Common myeloid progenitor, CD34-positive (primary cell): ENCODE measurements at regions not wholly inside any gene's neighbourhood (a gene's known extent, or its start where the extent isn't known, plus 50 kb on each side); places are given as distances from the start of the nearest gene placed in this dataset.

Experiments
- CTCF ChIA-PET: fragments of 350-600 bp; sonication (Branson Sonifier 250); formaldehyde crosslinking; loops from one replicate; lab custom pipeline; 2021; ENCODE audit warnings: antibody characterized with exemption; lab: Charles Lee
- POLR2A ChIA-PET: fragments of 350-600 bp; sonication (Branson Sonifier 250); formaldehyde crosslinking; loops from one replicate; lab custom pipeline; 2021; ENCODE audit warnings: antibody characterized with exemption; lab: Charles Lee
- DNase-seq, 3 donors: peaks; one replicate each; pipeline versions ENCODE4 v3.0.0 to v3.0.0-alpha.2; 2013
- H3K27ac ChIP-seq, 2 experiments: 1 replicate in 1 of 2; 2 replicates in 1 of 2; pipeline ENCODE4 v1.7.0; 2013; ENCODE audit warnings: inconsistent platforms in 2 of 2, low read length in 2 of 2, mild to moderate bottlenecking in 2 of 2, low read depth in 1 of 2, moderate library complexity in 1 of 2; ENCODE audit not compliant: severe bottlenecking in 2 of 2, insufficient read depth in 1 of 2, poor library complexity in 1 of 2
- H3K27me3 ChIP-seq, 5 experiments: replicated peaks in 2 of 5; 1 replicate in 3 of 5; 2 replicates in 2 of 5; pipeline versions ENCODE4 v1.6.1 to v1.7.0; 2013; ENCODE audit warnings: low read length in 4 of 5, mild to moderate bottlenecking in 2 of 5, moderate library complexity in 2 of 5, inconsistent platforms in 1 of 5; ENCODE audit not compliant: insufficient read depth in 5 of 5, control insufficient read depth in 4 of 5
- H3K36me3 ChIP-seq, 4 experiments: 1 replicate in 2 of 4; 2 replicates in 2 of 4; pipeline versions ENCODE4 v1.6.1 to v1.7.0; 2013; ENCODE audit warnings: low read length in 3 of 4, control low read depth in 1 of 4, mild to moderate bottlenecking in 1 of 4; ENCODE audit not compliant: control insufficient read depth in 4 of 4, insufficient read depth in 4 of 4
- H3K4me1 ChIP-seq, 4 experiments: 1 replicate in 3 of 4; 2 replicates in 1 of 4; pipeline versions ENCODE4 v1.6.1 to v1.7.1; 2013; ENCODE audit warnings: low read length in 3 of 4, mild to moderate bottlenecking in 3 of 4, control low read depth in 1 of 4, inconsistent platforms in 1 of 4, moderate library complexity in 1 of 4; ENCODE audit not compliant: control insufficient read depth in 4 of 4, insufficient read depth in 4 of 4; ENCODE audit errors: control extremely low read depth in 1 of 4
- H3K4me3 ChIP-seq, 7 experiments: 1 replicate in 4 of 7; 2 replicates in 3 of 7; pipeline versions ENCODE4 v1.5.1 to v1.7.0; 2013; ENCODE audit warnings: mild to moderate bottlenecking in 7 of 7, low read length in 6 of 7, moderate library complexity in 6 of 7, inconsistent platforms in 2 of 7, low read depth in 2 of 7, control low read depth in 1 of 7; ENCODE audit not compliant: insufficient read depth in 4 of 7, control insufficient read depth in 1 of 7; ENCODE audit errors: extremely low read depth in 1 of 7
- H3K9me3 ChIP-seq, 5 experiments: 1 replicate in 4 of 5; 2 replicates in 1 of 5; pipeline versions ENCODE4 v1.6.1 to v1.7.1; 2013; ENCODE audit warnings: low read length in 4 of 5, mild to moderate bottlenecking in 2 of 5, inconsistent platforms in 1 of 5, low read depth in 1 of 5, moderate library complexity in 1 of 5; ENCODE audit not compliant: control insufficient read depth in 4 of 5, insufficient read depth in 2 of 5; ENCODE audit errors: control extremely low read depth in 1 of 5
- WGBS: methylation state at CpG from one replicate; pipeline ENCODE4 v1.1.5; 2013; ENCODE audit not compliant: insufficient coverage; 5-methylcytosine and 5-hydroxymethylcytosine counted together

DNA sequence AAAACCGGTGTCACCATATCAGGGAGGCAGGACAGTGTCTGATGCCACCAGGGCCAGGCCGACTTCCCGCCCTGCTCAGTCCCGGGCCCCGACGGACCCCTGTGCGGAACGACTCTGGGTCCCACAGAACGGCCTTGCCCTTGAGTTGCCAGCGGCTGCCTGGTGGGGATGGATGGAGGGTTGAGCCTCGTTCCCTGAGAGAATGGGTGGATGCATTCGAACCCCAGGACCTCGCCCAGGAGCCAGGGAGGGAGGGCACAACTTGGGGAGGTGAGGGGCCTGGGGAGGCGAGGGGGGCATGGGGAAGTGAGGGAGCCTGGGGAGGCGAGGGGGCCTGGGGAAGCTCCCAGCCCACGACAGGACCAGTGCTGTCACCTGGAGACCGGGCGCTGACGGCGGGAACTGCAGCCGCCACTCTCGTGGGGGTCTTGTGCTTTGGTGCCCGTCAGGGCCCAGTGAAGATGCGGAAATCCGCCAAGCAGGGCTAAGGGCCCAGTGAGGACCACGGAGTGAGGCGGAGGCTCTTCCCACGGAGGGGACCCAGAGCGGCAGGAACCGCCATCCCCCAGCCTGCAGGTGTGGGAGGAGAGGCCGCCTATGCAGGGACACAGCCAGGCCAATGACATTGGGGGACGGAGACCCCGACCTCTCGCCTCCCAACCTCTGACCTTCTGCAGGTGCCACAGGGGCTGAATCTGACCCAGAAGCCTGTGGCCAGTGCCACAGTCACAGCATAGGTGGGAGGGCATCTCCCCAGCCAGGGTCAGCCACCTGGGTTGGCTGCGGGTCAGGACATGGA, 74.4 kb upstream of the GALNT9 start:
- POLR2A ChIA-PET, result no interaction called here
- no peaks in the 10 kb centered on the region for H3K36me3 ChIP-seq
- WGBS, result 85% methylated on average over 32 of the region's 35 CpGs
- no peaks in the 10 kb centered on the region for H3K4me1 ChIP-seq
- H3K4me3 ChIP-seq, result no peak overlapping the region
- CTCF ChIA-PET, result no interaction called here
- DNase-seq, result no peak
- peaks cover 0 to 71% (median 13%) of the 10 kb centered on the region in 5 experiments for H3K27me3 ChIP-seq
- no peak overlapping the region for H3K27ac ChIP-seq
- H3K9me3 ChIP-seq, result no peaks in the 10 kb centered on the region

- no peak overlapping the region for H3K27ac ChIP-seq
- no peak for DNase-seq
- WGBS, result 83% methylated on average over 17 of the region's 23 CpGs
- CTCF ChIA-PET, result no interaction called here
- peaks cover 0 to 75% (median 19%) of the 10 kb centered on the region in 5 experiments for H3K27me3 ChIP-seq
- POLR2A ChIA-PET, result no interaction called here
- no peaks in the 10 kb centered on the region for H3K4me1 ChIP-seq
- H3K9me3 ChIP-seq, result no peaks in the 10 kb centered on the region
- no peaks in the 10 kb centered on the region for H3K36me3 ChIP-seq
- no peak overlapping the region for H3K4me3 ChIP-seq
Observed at GRCh38 chr12:132402831-132403416, 73.5 kb upstream of the GALNT9 start.

DNA sequence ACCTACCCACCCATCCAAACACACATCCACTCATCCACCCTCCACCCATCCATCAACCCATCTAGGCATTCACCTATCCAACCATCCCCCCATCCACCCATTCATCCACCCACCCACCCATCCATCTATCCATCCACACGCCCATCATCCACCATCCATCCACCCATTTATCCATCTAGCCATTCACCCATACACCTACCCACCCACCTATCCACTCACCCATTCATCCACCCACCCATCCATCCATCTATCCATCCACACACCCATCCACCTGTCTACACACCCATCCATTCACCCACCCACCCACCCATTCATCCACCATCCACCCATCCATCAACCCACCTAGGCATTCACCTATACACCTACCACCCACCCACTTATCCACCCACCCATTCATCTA, 72.6 kb upstream of the GALNT9 start:
- ChIA-PET POLR2A (no interaction called here), CTCF (no interaction called here)
- no peak overlapping the region for H3K4me3 ChIP-seq
- no peaks in the 10 kb centered on the region for H3K4me1 ChIP-seq
- peaks cover 0 to 84% (median 21%) of the 10 kb centered on the region in 5 experiments for H3K27me3 ChIP-seq
- H3K9me3 ChIP-seq, result no peaks in the 10 kb centered on the region
- no peak overlapping the region for H3K27ac ChIP-seq
- no CpG with 5 or more reads among the region's 1 CpG for WGBS
- no peak for DNase-seq
- H3K36me3 ChIP-seq, result no peaks in the 10 kb centered on the region

DNA sequence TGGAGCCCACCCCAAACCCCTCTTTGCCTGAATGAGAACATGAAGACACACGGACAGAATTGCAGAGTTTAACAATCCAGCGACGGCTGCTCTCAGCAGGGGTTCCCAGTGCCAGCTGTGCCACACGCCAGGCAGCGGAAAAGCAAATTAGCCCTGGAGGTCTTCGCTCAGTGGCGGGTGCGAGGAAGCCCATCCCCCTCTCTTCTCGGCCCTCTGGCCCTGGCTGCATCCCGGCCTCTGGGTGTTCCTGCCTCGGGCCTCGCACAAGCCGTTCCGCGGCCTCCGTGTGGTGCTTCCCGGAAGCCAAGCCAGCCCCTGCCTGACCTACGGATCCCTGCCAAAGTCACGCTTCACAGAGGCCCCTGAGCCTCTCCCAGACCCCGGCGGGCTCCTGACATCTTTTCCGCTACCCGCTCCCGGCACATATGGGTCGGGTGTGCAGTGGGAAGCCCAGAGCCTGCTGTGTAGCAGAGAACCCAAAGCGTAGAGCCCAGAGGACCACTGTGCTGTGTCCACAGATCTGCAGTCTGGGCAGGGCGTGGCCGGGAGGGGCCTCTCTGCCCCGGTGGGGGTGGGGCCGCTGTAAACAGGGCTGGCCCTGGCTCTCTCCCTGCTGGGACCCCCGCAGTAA, 70.7 kb upstream of the GALNT9 start:
- peaks cover 0 to 2% (median 0%) of the 10 kb centered on the region in 4 experiments for H3K4me1 ChIP-seq
- H3K36me3 ChIP-seq, result no peaks in the 10 kb centered on the region
- H3K27ac ChIP-seq, result no peak overlapping the region
- peaks cover 0 to 82% (median 14%) of the 10 kb centered on the region in 5 experiments for H3K27me3 ChIP-seq
- ChIA-PET CTCF (no interaction called here), POLR2A (no interaction called here)
- no peak for DNase-seq
- 18% methylated on average over 30 of the region's 31 CpGs for WGBS
- H3K9me3 ChIP-seq, result no peaks in the 10 kb centered on the region
- H3K4me3 ChIP-seq, result no peak overlapping the region

- Histone ChIP-seq H3K4me1 (peaks cover 0 to 2% (median 0%) of the 10 kb centered on the region in 4 experiments), H3K36me3 (no peaks in the 10 kb centered on the region), H3K9me3 (no peaks in the 10 kb centered on the region), H3K4me3 (no peak overlapping the region), H3K27ac (no peak overlapping the region), H3K27me3 (peaks cover 0 to 85% (median 13%) of the 10 kb centered on the region in 5 experiments)
- no peak for DNase-seq
- ChIA-PET CTCF (no interaction called here), POLR2A (no interaction called here)
- 84% methylated on average over 43 of the region's 43 CpGs for WGBS
Observed at GRCh38 chr12:132399092-132400010, 70.0 kb upstream of the GALNT9 start.

- no peak for DNase-seq
- CTCF ChIA-PET, result no interaction called here
- POLR2A ChIA-PET, result no interaction called here
- H3K4me3 ChIP-seq, result no peak overlapping the region
- H3K27ac ChIP-seq, result no peak overlapping the region
- H3K4me1 ChIP-seq, result peaks cover 0 to 3% (median 1%) of the 10 kb centered on the region in 4 experiments
- no peaks in the 10 kb centered on the region for H3K36me3 ChIP-seq
- peaks cover 0 to 86% (median 13%) of the 10 kb centered on the region in 5 experiments for H3K27me3 ChIP-seq
- 90% methylated on average over 21 of the region's 24 CpGs for WGBS
- H3K9me3 ChIP-seq, result no peaks in the 10 kb centered on the region
Observed at GRCh38 chr12:132398386-132398991, 69.1 kb upstream of the GALNT9 start.
